ENCODE measurements at regions not wholly inside any gene's neighbourhood (a gene's known extent, or its start where the extent isn't known, plus 50 kb on each side); places are given as distances from the start of the nearest gene placed in this dataset.

DNA sequence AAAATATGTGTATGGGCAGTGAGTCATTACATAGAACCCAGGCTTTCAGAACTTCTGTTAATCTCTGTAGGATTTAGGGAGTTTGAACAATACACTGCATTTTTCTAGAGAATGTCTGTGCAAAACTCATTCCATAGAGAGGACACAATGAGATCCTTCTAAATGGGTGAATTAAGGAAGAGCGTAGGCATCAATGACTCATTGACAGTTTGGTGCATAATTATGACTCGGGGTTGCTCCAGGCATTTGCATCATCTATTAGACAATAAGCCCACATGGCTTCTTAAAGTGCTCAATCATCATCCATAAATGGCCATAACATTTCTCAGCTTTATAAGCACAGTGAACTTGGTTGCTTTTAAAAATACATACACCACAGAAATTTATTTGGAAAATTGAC is 625.5 kb downstream of the CDH26 start:
- TF ChIP-seq ISL1 (CRISPR knock-in tag; IDR thresholded peaks at IDR 0.05) (no peak), ARNTL (CRISPR knock-in tag; IDR thresholded peaks at IDR 0.05; ENCODE audit: borderline replicate concordance, low read depth) (no peak), TCF4 (CRISPR knock-in tag; IDR thresholded peaks at IDR 0.05; ENCODE audit: borderline replicate concordance) (no peak), GLIS3 (CRISPR knock-in tag; IDR thresholded peaks at IDR 0.05) (no peak), OSR1 (CRISPR knock-in tag; IDR thresholded peaks at IDR 0.05) (no peak), ZFP3 (CRISPR knock-in tag; IDR thresholded peaks at IDR 0.05) (no peak), ESRRG (CRISPR knock-in tag; IDR thresholded peaks at IDR 0.05) (no peak), RARB (CRISPR knock-in tag; IDR thresholded peaks at IDR 0.05) (no peak)
- TF ChIP-seq, protein P1, sequence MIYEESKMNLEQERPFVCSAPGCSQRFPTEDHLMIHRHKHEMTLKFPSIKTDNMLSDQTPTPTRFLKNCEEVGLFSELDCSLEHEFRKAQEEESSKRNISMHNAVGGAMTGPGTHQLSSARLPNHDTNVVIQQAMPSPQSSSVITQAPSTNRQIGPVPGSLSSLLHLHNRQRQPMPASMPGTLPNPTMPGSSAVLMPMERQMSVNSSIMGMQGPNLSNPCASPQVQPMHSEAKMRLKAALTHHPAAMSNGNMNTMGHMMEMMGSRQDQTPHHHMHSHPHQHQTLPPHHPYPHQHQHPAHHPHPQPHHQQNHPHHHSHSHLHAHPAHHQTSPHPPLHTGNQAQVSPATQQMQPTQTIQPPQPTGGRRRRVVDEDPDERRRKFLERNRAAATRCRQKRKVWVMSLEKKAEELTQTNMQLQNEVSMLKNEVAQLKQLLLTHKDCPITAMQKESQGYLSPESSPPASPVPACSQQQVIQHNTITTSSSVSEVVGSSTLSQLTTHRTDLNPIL (CRISPR knock-in tag; IDR thresholded peaks at IDR 0.05; ENCODE audit: low read depth) = no peak
